Stomach (tissue), 8 donors: ENCODE measurements at regions not wholly inside any gene's neighbourhood (a gene's known extent, or its start where the extent isn't known, plus 50 kb on each side); places are given as distances from the start of the nearest gene placed in this dataset.
A peak's percentile ranks its signal among the peaks of the same experiment; 100 is the strongest.

Experiments
- DNase-seq, 2 donors: peaks; one replicate each; pipeline versions ENCODE4 v3.0.0 to v3.0.0-alpha.2; 2013 to 2019
- H3K27ac ChIP-seq, 5 donors: fragments of 200-600 bp in 4 of 5; sonication (generic) in 4 of 5; one replicate each; pipeline ENCODE4 v1.5.1; 2013 to 2019; ENCODE audit warnings: mild to moderate bottlenecking in 1 of 5, moderate library complexity in 1 of 5
- H3K27me3 ChIP-seq, 3 donors: fragments of 200-600 bp; sonication (generic); one replicate each; pipeline ENCODE4 v1.5.1; 2017 to 2019; ENCODE audit warnings: mixed run types in 1 of 3
- H3K36me3 ChIP-seq, 4 donors: fragments of 200-600 bp; sonication (generic); 1 replicate in 3 of 4; 2 replicates in 1 of 4; pipeline ENCODE4 v1.5.1; 2016 to 2019
- H3K4me1 ChIP-seq, 4 donors: fragments of 200-600 bp; sonication (generic); one replicate each; pipeline ENCODE4 v1.5.1; 2016 to 2019
- H3K4me3 ChIP-seq, 4 donors: fragments of 200-600 bp; sonication (generic) in 3 of 4; one replicate each; pipeline ENCODE4 v1.5.1; 2016 to 2019; ENCODE audit warnings: mild to moderate bottlenecking in 1 of 4
- H3K9me3 ChIP-seq, 4 donors: fragments of 200-600 bp; sonication (generic); one replicate each; pipeline ENCODE4 v1.5.1; 2016 to 2019
- EP300 ChIP-seq: sonication (generic); formaldehyde crosslinking; IDR thresholded peaks from one replicate; pipeline ENCODE4 v1.6.1; 2017; ENCODE audit warnings: antibody characterized with exemption
- POLR2A ChIP-seq, 4 donors: fragments of 450-650 bp; IDR thresholded peaks; one replicate each; pipeline ENCODE4 v1.6.1; 2016; ENCODE audit warnings: antibody characterized with exemption in 4 of 4, control low read depth in 2 of 4, mild to moderate bottlenecking in 1 of 4, moderate library complexity in 1 of 4
- POLR2AphosphoS5 ChIP-seq, 3 donors: sonication (generic); formaldehyde crosslinking; IDR thresholded peaks; one replicate each; pipeline ENCODE4 v1.6.1; 2016; ENCODE audit warnings: antibody characterized with exemption in 3 of 3
- WGBS, 5 donors: extraction: QIAGEN DNeasy Blood & Tissue Kit in 3 of 5; methylation state at CpG; one replicate each; pipeline versions ENCODE4 v1.1.5 to v1.1.7; 2013 to 2018; 5-methylcytosine and 5-hydroxymethylcytosine counted together
- intact Hi-C: fragments of 100-400 bp; cut with DNase I; formaldehyde crosslinking; loops from one replicate; pipeline ENCODE4 v1.15.1; 2023; ENCODE audit warnings: low total_unique reads
- TF ChIP-seq, protein P1 (sequence below), 7 experiments: fragments of 450-650 bp in 4 of 7; fragments of 200-600 bp in 3 of 7; sonication (generic) in 3 of 7; IDR thresholded peaks; one replicate each; pipeline ENCODE4 v1.5.1; 2016 to 2019; ENCODE audit warnings: antibody characterized with exemption in 7 of 7, control low read depth in 2 of 7, mild to moderate bottlenecking in 1 of 7
- donor health status: healthy with polysubstance abuse.
- donor health status: Bipolar disorder and iron deficiency.
- donor health status: healthy.

DNA sequence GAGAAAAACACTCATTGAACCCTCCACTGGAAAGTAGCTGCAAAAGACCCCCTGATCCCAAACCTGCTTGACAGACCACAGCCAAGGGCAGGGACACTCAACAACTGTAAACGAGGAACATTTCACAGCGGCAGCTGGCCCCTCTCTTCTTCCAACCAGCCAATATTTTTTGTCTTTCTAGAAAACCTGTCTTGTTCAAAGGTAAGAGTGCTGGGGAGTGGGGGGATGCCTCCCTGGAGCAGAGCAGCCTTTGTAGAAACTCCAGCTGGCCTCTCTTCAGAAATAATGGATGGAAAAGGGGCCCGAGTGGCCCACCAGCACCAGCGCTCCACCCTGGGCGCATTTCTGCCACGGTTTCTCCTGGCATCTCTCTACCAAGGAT lies 384.0 kb downstream of the RRAGC start:
- 48 to 68% (median 65%) methylated on average over 6 of the region's 6 CpGs for WGBS, 5 donors
- Histone ChIP-seq H3K9me3 (no peaks in the 10 kb centered on the region), H3K36me3 (no peaks in the 10 kb centered on the region), H3K27me3 (peaks cover 3 to 64% (median 20%) of the 10 kb centered on the region in 3 donors), H3K27ac (no peak overlapping the region), H3K4me3 (peak overlapping the region in 1 of 4 donors; percentile 40), H3K4me1 (peaks cover 4 to 14% (median 10%) of the 10 kb centered on the region in 4 donors)
- intact Hi-C loops: no loop called here
- no peak for DNase-seq
- TF ChIP-seq POLR2A (IDR thresholded peaks at IDR 0.05) (no peak), EP300 (no peak), POLR2AphosphoS5 (IDR thresholded peaks at IDR 0.05) (no peak)
- TF ChIP-seq, protein P1, sequence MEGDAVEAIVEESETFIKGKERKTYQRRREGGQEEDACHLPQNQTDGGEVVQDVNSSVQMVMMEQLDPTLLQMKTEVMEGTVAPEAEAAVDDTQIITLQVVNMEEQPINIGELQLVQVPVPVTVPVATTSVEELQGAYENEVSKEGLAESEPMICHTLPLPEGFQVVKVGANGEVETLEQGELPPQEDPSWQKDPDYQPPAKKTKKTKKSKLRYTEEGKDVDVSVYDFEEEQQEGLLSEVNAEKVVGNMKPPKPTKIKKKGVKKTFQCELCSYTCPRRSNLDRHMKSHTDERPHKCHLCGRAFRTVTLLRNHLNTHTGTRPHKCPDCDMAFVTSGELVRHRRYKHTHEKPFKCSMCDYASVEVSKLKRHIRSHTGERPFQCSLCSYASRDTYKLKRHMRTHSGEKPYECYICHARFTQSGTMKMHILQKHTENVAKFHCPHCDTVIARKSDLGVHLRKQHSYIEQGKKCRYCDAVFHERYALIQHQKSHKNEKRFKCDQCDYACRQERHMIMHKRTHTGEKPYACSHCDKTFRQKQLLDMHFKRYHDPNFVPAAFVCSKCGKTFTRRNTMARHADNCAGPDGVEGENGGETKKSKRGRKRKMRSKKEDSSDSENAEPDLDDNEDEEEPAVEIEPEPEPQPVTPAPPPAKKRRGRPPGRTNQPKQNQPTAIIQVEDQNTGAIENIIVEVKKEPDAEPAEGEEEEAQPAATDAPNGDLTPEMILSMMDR (IDR thresholded peaks at IDR 0.05): no peak

DNA sequence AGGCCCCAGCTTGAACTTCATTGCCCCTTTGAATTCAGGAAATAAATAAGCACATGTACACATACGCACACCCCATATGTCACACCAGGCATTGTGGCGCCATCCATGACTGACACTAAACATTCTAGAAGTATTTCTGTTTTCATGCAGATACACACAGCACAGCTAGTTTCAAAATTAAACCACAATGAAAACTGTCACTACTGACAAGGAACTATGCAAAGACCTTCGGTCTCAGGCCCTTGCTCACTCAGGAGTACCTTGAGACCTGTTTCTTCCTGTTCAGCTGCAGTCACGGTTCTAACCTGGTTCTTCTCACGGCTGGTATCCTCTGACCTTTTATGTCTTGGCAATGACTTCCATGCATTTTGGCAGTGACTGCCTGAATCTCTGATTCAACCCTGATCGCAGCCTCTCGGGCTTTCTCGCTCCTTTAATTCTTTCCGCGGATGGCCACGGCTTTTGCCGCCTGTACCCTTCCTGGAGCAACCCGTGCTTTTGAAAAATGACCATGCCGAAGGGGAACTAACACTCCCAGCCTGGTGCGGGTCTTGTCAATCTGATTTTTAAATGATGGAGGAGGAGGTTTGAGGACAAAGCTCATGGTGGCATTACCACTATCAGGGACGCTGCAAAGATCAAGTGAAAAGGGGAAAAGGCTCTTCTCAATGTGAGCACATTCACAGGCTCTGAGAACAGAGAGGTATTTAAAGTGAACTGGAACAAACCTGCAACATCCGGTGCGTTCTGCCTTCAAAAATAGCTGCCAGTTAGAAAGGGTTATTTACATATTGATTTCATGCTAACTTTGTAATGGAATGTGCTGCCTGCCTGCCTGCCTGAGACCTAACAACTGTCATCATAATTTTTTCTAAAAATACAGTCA lies 384.6 kb downstream of the RRAGC start:
- peaks cover 4 to 14% (median 10%) of the 10 kb centered on the region in 4 donors for H3K4me1 ChIP-seq

DNA sequence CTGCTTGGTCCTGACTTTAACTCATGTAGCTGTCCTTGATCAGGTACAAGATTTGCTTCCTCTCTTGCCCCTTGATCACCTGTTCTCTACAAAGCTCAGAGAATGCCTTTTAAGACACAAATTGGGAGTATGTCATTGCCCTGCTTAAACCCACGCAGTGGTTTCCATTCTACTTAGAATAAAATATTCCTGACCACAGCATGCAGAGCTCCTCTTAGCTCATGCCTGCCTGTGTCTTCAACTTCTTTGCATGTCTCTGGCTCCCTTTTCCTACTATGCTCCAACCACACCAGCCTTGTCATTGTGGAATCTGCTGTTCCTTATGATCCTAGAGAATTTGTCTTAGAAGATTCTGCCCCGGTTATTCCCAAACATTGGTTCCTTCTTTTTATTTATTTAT lies 393.1 kb downstream of the RRAGC start:
- DNase-seq: no peak
- Histone ChIP-seq H3K36me3 (no peaks in the 10 kb centered on the region), H3K27me3 (peaks cover 0 to 26% (median 0%) of the 10 kb centered on the region in 3 donors), H3K9me3 (peaks cover 0 to 7% (median 0%) of the 10 kb centered on the region in 4 donors), H3K27ac (no peak overlapping the region), H3K4me1 (no peaks in the 10 kb centered on the region), H3K4me3 (no peak overlapping the region)
- TF ChIP-seq EP300 (no peak), POLR2AphosphoS5 (IDR thresholded peaks at IDR 0.05) (no peak), POLR2A (IDR thresholded peaks at IDR 0.05) (no peak)
- TF ChIP-seq, protein P1 (IDR thresholded peaks at IDR 0.05): no peak
- 81 to 91% (median 85%) methylated on average over 2 of the region's 2 CpGs for WGBS, 5 donors
- intact Hi-C loops: no loop called here

More for the DNA sequence above, 384.6 kb downstream of the RRAGC start:
- DNase-seq: peak in 1 of 2 donors; percentile 34
- intact Hi-C loops: no loop called here
- peaks cover 3 to 62% (median 20%) of the 10 kb centered on the region in 3 donors for H3K27me3 ChIP-seq
- H3K36me3 ChIP-seq: no peaks in the 10 kb centered on the region
- H3K9me3 ChIP-seq: no peaks in the 10 kb centered on the region
- TF ChIP-seq, protein P1 (IDR thresholded peaks at IDR 0.05): no peak
- no peak for TF ChIP-seq POLR2A (IDR thresholded peaks at IDR 0.05)
- H3K27ac ChIP-seq: peak overlapping the region in 1 of 5 donors; percentile 47
- H3K4me3 ChIP-seq: no peak overlapping the region
- WGBS, 5 donors: 39 to 54% (median 44%) methylated on average over 18 of the region's 18 CpGs

DNA sequence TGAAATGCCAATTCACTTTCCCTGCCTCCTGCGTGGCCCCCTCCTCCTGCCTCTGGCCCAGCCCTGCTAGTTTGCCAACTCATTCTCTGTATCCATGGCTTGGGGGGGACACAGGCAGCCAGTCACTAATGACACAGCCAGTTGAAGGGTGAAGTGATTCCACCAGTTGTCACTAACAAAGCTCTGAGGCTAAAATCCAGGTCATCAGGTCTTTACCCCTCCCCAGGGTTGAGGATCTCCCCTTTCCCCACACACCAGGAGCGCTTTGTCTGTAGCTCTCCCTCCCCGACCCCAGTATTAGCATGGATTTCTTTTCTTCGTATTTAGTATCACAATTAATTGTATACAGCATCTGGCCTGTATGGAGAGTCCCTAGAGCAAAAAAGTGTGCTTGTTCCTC lies 394.1 kb downstream of the RRAGC start:
- no peak for DNase-seq
- TF ChIP-seq POLR2A (IDR thresholded peaks at IDR 0.05): no peak
- no peak for TF ChIP-seq POLR2AphosphoS5 (IDR thresholded peaks at IDR 0.05)
- peaks cover 0 to 16% (median 0%) of the 10 kb centered on the region in 3 donors for H3K27me3 ChIP-seq
- no peaks in the 10 kb centered on the region for H3K4me1 ChIP-seq
- H3K4me3 ChIP-seq: no peak overlapping the region
- no peaks in the 10 kb centered on the region for H3K36me3 ChIP-seq
- WGBS, 5 donors: 59 to 79% (median 75%) methylated on average over 4 of the region's 4 CpGs
- intact Hi-C loops: no loop called here
- H3K9me3 ChIP-seq: peaks cover 0 to 7% (median 0%) of the 10 kb centered on the region in 4 donors
- H3K27ac ChIP-seq: no peak overlapping the region
